ENCODE measurements at regions not wholly inside any gene's neighbourhood (a gene's known extent, or its start where the extent isn't known, plus 50 kb on each side); places are given as distances from the start of the nearest gene placed in this dataset.

GRCh38 chr10:10927608-10928007, 90.1 kb upstream of the CELF2 start:
- no peak for DNase-seq

GRCh38 chr10:10930979-10931743, 86.5 kb upstream of the CELF2 start:
- no peak for DNase-seq

GRCh38 chr10:10935032-10935431, 82.6 kb upstream of the CELF2 start:
- DNase-seq: no peak

- DNase-seq: no peak
Measured at GRCh38 chr10:10938676-10939075, 79.0 kb upstream of the CELF2 start.

GRCh38 chr10:10941127-10941730, 76.4 kb upstream of the CELF2 start:
- no peak for DNase-seq

GRCh38 chr10:10942441-10942840, 75.2 kb upstream of the CELF2 start:
- DNase-seq: no peak

- no peak for DNase-seq
Measured at GRCh38 chr10:10946081-10946480, 71.6 kb upstream of the CELF2 start.

- DNase-seq: no peak
Measured at GRCh38 chr10:10946801-10947200, 70.9 kb upstream of the CELF2 start.

GRCh38 chr10:10951675-10952074, 66.0 kb upstream of the CELF2 start:
- no peak for DNase-seq

- no peak for DNase-seq
Measured at GRCh38 chr10:10952800-10953199, 64.9 kb upstream of the CELF2 start.

- DNase-seq: no peak
Measured at GRCh38 chr10:10956681-10957542, 60.8 kb upstream of the CELF2 start.

GRCh38 chr10:10958041-10958440, 59.6 kb upstream of the CELF2 start:
- no peak for DNase-seq

- no peak for DNase-seq
Measured at GRCh38 chr10:10959666-10960065, 58.0 kb upstream of the CELF2 start.

GRCh38 chr10:10960534-10960933, 57.1 kb upstream of the CELF2 start:
- no peak for DNase-seq

GRCh38 chr10:10961072-10961471, 56.6 kb upstream of the CELF2 start:
- DNase-seq: no peak

GRCh38 chr10:10967029-10967428, 50.6 kb upstream of the CELF2 start:
- DNase-seq: no peak

GRCh38 chr10:10967581-10968256, 50.0 kb upstream of the CELF2 start:
- DNase-seq: no peak
